Fibroblast of lung (primary cell): ENCODE measurements at regions not wholly inside any gene's neighbourhood (a gene's known extent, or its start where the extent isn't known, plus 50 kb on each side); places are given as distances from the start of the nearest gene placed in this dataset.

ENCODE experiments used
- DNase-seq, 2 donors: peaks; one replicate each; pipeline versions ENCODE4 v3.0.0 to v3.0.0-alpha.2; 2010; ENCODE audit warnings: low read depth in 2 of 2
- H2AFZ ChIP-seq: 2 replicates; pipeline ENCODE4 v1.5.1; 2012; ENCODE audit warnings: low read length, control low read depth, inconsistent platforms
- H3K27ac ChIP-seq: 2 replicates; pipeline ENCODE4 v1.5.1; 2011; ENCODE audit warnings: low read length, control low read depth; ENCODE audit not compliant: insufficient read depth
- H3K27me3 ChIP-seq: 2 replicates; pipeline ENCODE4 v1.5.1; 2011; ENCODE audit warnings: mild to moderate bottlenecking, low read length; ENCODE audit not compliant: control insufficient read depth, insufficient read depth
- H3K36me3 ChIP-seq: 2 replicates; pipeline ENCODE4 v1.5.1; 2011; ENCODE audit warnings: low read length; ENCODE audit not compliant: control insufficient read depth, insufficient read depth
- H3K4me1 ChIP-seq: 2 replicates; pipeline ENCODE4 v1.5.1; 2011; ENCODE audit warnings: low read length; ENCODE audit not compliant: control insufficient read depth, insufficient read depth; ENCODE audit errors: extremely low read depth
- H3K4me2 ChIP-seq: 2 replicates; pipeline ENCODE4 v1.5.1; 2011; ENCODE audit warnings: low read length, control low read depth; ENCODE audit not compliant: insufficient read depth; ENCODE audit errors: extremely low read depth
- H3K4me3 ChIP-seq, 4 experiments: fragments of 200-600 bp in 1 of 4; sonication (generic) in 1 of 4; replicated peaks in 1 of 4; 2 replicates each; pipeline ENCODE4 v1.5.1; 2011 to 2016; ENCODE audit warnings: low read length in 4 of 4, low read depth in 3 of 4, mild to moderate bottlenecking in 3 of 4, control low read depth in 2 of 4, inconsistent platforms in 1 of 4, mixed read lengths in 1 of 4; ENCODE audit not compliant: insufficient read depth in 1 of 4; ENCODE audit errors: control extremely low read depth in 1 of 4
- H3K79me2 ChIP-seq: 2 replicates; pipeline ENCODE4 v1.5.1; 2012; ENCODE audit warnings: mild to moderate bottlenecking, low read length, inconsistent platforms; ENCODE audit not compliant: control insufficient read depth, insufficient read depth
- H3K9ac ChIP-seq: 2 replicates; pipeline ENCODE4 v1.5.1; 2011; ENCODE audit warnings: mild to moderate bottlenecking, low read length, control low read depth; ENCODE audit not compliant: insufficient read depth
- H3K9me3 ChIP-seq: 2 replicates; pipeline ENCODE4 v1.5.1; 2012; ENCODE audit warnings: low read depth, low read length; ENCODE audit not compliant: control insufficient read depth, insufficient read depth
- H4K20me1 ChIP-seq: 2 replicates; pipeline ENCODE4 v1.5.1; 2011; ENCODE audit warnings: low read length; ENCODE audit not compliant: control insufficient read depth, insufficient read depth; ENCODE audit errors: extremely low read depth
- EZH2 ChIP-seq: IDR thresholded peaks from 2 replicates; pipeline ENCODE4 v1.5.1; 2012; ENCODE audit warnings: low read length, control low read depth, mild to moderate bottlenecking; ENCODE audit errors: missing control alignments
- TF ChIP-seq, protein P1 (sequence below), 2 donors: IDR thresholded peaks in 1 of 2; conservative IDR thresholded peaks in 1 of 2; 1 replicate in 1 of 2; 2 replicates in 1 of 2; pipeline ENCODE4 v1.5.1; 2011 to 2012; ENCODE audit warnings: low read length in 2 of 2, control low read depth in 1 of 2, inconsistent platforms in 1 of 2, low read depth in 1 of 2, mild to moderate bottlenecking in 1 of 2

- TF ChIP-seq, protein P1, sequence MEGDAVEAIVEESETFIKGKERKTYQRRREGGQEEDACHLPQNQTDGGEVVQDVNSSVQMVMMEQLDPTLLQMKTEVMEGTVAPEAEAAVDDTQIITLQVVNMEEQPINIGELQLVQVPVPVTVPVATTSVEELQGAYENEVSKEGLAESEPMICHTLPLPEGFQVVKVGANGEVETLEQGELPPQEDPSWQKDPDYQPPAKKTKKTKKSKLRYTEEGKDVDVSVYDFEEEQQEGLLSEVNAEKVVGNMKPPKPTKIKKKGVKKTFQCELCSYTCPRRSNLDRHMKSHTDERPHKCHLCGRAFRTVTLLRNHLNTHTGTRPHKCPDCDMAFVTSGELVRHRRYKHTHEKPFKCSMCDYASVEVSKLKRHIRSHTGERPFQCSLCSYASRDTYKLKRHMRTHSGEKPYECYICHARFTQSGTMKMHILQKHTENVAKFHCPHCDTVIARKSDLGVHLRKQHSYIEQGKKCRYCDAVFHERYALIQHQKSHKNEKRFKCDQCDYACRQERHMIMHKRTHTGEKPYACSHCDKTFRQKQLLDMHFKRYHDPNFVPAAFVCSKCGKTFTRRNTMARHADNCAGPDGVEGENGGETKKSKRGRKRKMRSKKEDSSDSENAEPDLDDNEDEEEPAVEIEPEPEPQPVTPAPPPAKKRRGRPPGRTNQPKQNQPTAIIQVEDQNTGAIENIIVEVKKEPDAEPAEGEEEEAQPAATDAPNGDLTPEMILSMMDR (conservative IDR thresholded peaks at IDR 0.05 in 1 of 2, IDR thresholded peaks at IDR 0.05 in 1 of 2; ENCODE audit: low read depth in 1 of 2, low read length in 2 of 2) = no peak
- TF ChIP-seq EZH2 = no peak
- Histone ChIP-seq H2AFZ (no peak overlapping the region), H3K36me3 (no peaks in the 10 kb centered on the region), H3K4me2 (no peak overlapping the region), H3K27me3 (no peaks in the 10 kb centered on the region), H3K9me3 (no peaks in the 10 kb centered on the region), H4K20me1 (no peaks in the 10 kb centered on the region), H3K4me3 (no peak overlapping the region), H3K9ac (no peak overlapping the region), H3K27ac (no peak overlapping the region), H3K79me2 (no peaks in the 10 kb centered on the region), H3K4me1 (no peaks in the 10 kb centered on the region)
- no peak for DNase-seq
Observed at GRCh38 chr3:55147406-55147805, 219.5 kb upstream of the LRTM1 start.

- H4K20me1 ChIP-seq = no peaks in the 10 kb centered on the region
- H3K4me3 ChIP-seq = no peak overlapping the region
- no peak overlapping the region for H3K27ac ChIP-seq
- H3K4me2 ChIP-seq = no peak overlapping the region
- no peak overlapping the region for H2AFZ ChIP-seq
- H3K9ac ChIP-seq = no peak overlapping the region
- H3K4me1 ChIP-seq = no peaks in the 10 kb centered on the region
- TF ChIP-seq, protein P1 (conservative IDR thresholded peaks at IDR 0.05 in 1 of 2, IDR thresholded peaks at IDR 0.05 in 1 of 2; ENCODE audit: low read depth in 1 of 2, low read length in 2 of 2) = no peak
- no peak for TF ChIP-seq EZH2
- no peaks in the 10 kb centered on the region for H3K27me3 ChIP-seq
- no peaks in the 10 kb centered on the region for H3K36me3 ChIP-seq
- no peaks in the 10 kb centered on the region for H3K9me3 ChIP-seq
- H3K79me2 ChIP-seq = no peaks in the 10 kb centered on the region
- DNase-seq = no peak
Observed at GRCh38 chr3:55146216-55146615, 218.4 kb upstream of the LRTM1 start.

DNA sequence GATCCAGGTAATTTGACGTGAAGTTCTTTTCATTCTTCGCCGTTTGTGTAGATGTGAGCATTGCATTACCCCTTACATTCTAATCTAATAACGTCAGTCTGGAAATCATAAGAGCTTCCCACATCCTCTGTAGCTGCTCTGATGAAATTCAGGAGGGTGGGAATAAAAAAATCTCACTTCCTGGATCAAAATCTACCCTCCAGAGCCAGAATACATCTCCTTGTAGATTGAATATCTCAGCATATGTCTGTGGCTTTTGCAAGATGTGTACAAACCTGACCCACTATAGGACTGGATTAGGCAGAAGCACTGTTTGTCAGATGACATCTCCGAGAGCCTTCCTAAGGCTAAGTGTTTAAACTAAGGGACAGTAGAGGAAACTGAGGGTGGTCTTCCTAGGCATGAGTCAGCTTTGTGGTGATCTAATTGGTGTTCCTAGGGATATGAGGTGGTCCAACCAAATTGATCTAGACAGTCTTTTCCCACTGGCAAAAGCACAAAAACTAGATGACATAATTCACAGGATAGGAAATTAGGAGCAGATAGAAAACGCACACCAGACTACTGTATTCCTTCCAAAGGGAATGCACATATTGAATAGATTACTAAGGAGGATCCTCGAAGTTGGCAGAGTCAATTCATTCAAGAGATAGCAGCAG, 216.3 kb upstream of the LRTM1 start:
- H3K4me2 ChIP-seq = no peak overlapping the region
- H3K27ac ChIP-seq = no peak overlapping the region

More for the DNA sequence above, 216.3 kb upstream of the LRTM1 start:
- TF ChIP-seq, protein P1 (conservative IDR thresholded peaks at IDR 0.05 in 1 of 2, IDR thresholded peaks at IDR 0.05 in 1 of 2; ENCODE audit: low read depth in 1 of 2, low read length in 2 of 2) = no peak
- Histone ChIP-seq H3K4me3 (no peak overlapping the region), H3K4me1 (no peaks in the 10 kb centered on the region), H3K9me3 (no peaks in the 10 kb centered on the region), H3K36me3 (no peaks in the 10 kb centered on the region), H4K20me1 (no peaks in the 10 kb centered on the region), H2AFZ (no peak overlapping the region), H3K9ac (no peak overlapping the region), H3K27me3 (no peaks in the 10 kb centered on the region), H3K79me2 (no peaks in the 10 kb centered on the region)
- peak; percentile 27 to 92 for DNase-seq
